ENCODE measurements at regions not wholly inside any gene's neighbourhood (a gene's known extent, or its start where the extent isn't known, plus 50 kb on each side); places are given as distances from the start of the nearest gene placed in this dataset.

DNA sequence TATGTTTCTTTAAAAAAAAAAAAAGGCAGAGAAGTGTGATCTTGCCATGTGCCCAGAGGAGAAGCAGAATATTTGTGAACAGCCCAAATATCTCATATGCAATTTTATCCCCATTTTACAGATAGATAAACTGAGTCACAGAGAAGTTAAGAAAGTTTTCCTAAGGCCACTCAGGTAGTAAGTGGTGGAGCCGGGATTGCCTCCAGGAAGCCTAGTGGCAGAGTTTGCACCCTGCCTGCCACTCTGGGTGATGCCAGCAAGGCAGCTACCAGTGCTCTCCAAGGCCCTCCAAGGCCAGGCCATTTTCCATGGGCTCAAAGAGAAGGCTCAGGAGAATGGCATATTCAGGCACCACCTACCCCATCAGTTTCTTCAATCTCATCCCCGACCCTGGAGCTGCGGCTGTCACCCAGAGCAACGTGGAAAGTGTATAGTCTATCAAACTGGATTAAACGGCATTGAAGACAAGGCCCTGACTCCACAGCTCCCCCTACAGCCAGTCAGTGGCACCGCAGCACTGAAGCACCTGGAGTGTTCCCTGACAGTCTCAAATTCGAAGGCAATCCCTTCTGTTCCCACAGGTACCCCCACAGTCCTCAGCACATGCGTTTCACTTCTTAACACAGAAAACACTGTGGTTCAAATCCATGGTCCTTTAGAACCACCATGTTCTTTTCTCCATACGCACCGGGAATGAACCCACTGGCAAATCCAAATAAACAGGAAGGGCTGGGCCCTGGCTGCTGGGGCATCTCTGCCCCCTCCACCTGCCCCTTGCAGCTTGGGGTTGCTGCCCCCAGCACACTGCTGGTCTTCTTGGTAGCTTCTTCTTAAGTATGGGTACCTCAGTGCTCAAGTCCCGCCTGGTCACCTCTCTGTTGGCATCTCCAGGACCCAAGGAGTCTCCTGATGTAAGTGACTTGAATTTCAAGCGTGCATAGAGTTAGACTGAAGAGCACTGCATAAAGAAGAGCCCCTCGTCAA is 175.3 kb downstream of the INHBB start:
- peak; percentile 39 for DNase-seq (ENCODE audit: low read depth, low spot score)

DNA sequence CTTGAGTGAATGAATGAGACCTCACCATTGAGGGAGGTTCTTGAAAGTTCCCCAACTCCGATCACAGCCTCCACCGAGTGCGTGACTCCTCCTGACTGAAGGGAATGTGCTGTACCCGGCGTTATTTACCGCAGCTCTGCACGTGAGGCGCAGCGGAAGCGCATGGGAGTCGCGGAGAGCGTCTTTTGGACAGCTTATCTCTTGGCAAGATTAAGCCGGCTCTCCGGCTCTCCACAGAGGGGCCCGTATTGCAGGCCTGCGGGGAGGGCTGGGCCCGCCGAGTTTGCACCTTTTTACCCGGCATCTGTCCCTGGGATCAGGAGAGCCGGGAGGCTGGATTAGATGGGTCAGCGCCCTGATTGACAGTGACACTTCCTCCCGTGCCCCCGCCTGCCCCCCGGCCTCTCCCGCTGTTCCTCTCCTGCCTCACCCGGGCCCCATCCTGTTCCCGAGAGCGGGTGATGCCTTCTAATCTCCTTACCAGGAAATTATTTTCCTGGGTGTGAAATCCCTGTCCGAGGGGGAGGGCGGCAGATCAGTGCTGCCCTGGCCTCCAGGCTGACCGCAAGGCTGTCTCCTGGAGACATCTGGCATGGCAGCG is 176.3 kb downstream of the INHBB start:
- DNase-seq (ENCODE audit: low read depth, low spot score), result no peak
- H3K4me3 ChIP-seq (ENCODE audit: low read length), result no peak overlapping the region

More for the DNA sequence above, 175.3 kb downstream of the INHBB start:
- no peak overlapping the region for H3K4me3 ChIP-seq (ENCODE audit: low read length)

DNA sequence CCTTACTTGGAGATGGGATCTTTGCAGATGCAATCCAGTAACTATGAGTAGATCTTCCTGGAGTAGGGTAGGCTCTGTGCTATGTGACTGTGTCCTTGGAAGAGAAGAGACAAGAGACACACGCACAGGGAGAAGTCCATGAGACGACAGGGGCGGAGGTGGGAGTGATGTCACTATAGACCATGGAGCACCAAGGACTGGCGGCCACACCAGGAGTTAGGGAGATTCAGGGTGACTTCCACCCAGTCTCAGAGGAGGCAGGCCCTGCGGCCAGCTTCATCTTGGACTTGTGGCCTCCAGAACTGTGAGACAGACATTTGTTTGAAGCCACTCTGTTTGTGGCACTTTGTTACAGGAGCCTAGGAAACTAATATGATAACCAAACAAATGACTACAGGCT is 177.8 kb downstream of the INHBB start:
- DNase-seq (ENCODE audit: low read depth, low spot score), result no peak
- no peak overlapping the region for H3K4me3 ChIP-seq (ENCODE audit: low read length)

DNA sequence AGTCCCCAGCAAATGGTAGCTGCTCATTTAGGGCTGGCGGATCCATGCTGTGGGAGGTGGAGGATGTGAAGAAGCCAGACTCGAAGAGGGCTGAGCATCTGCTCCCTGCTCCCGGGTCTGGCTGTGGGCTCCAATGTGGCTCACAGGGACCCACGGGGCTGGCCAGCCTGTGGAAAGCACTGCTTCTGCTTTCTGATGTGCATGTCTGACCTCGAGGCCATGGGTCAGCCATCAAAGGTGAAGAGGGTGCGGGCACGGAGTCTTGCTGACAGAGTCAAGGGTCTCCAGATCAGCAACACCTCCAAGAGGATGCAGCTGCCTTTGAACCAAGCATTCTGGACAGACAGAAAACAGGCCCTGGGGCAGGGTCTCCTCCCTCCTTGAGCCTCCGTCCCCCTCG is 178.2 kb downstream of the INHBB start:
- DNase-seq (ENCODE audit: low read depth, low spot score), result no peak
- no peak overlapping the region for H3K4me3 ChIP-seq (ENCODE audit: low read length)

DNA sequence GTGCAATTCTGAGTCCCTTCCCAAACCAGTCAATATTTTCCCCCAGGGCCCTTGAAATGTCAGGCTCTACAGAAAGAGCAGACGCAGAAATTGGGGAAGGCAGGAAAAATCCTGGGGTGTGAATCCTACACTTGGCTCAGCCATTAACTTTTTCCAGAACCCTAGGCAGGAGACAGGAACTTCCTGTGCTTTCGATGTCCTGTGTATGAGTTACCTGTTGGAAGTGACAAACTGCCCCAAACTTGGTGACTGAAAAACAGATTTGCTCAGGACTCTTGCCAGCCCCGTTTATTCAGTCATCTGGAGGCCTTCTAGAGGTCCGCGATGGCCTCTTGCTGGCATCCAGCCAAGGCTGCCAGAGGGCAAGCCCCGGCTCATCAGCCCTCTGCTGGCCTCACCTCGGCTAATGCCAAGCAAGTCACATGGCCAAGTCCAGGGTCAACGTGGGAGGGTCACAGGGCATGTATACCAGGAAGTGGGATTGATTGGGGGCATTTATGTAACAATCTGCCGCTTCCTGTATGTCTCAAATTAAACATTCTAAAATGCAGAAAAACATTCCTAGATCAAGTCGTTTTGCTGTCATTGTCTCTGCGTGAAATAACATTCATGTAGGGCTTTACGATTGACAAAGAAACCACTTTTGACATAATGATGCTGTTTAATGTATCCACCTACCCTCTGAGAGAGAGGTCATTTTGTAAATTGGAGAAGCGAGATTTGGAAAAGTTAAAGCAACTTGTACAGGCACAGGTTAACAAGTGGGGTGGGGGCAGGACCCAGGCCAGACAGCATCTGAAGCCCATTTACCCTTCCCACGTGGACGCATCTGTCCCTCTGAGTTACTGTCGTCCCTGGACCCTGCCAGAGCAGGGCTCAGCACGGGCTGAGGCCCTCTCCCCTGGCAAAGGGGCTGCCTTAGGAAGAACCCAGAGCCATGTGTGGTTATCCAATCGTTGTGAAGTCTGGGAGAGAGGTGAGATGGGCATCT is 179.4 kb downstream of the INHBB start:
- no peak overlapping the region for H3K4me3 ChIP-seq (ENCODE audit: low read length)
- no peak for DNase-seq (ENCODE audit: low read depth, low spot score)

DNA sequence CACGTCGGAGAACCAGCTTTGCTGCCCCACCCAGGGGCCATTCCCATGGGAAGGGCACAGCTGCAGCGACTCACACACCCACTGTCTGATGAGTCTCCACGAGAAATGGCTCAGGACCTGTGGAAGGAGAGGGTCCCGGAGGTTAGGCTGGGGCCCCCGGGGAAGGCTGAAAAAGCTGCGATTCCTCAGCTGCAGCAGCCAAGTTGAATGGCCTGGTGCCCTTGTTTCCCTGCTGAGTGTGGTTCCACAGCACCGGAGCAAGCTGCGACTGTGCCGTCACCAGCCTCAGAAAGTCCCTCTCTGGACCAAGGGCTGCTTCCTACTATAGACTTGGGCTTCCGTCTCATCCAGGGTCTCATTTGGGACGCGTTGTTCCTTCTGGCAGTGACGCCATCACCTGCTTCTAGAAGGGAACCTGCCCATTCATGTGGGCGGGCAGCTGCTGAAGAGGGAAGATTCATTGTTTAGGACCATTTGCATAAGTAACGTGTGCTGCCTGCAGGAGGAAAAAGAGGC is 180.2 kb downstream of the INHBB start:
- no peak for DNase-seq (ENCODE audit: low read depth, low spot score)
- H3K4me3 ChIP-seq (ENCODE audit: low read length), result no peak overlapping the region

DNA sequence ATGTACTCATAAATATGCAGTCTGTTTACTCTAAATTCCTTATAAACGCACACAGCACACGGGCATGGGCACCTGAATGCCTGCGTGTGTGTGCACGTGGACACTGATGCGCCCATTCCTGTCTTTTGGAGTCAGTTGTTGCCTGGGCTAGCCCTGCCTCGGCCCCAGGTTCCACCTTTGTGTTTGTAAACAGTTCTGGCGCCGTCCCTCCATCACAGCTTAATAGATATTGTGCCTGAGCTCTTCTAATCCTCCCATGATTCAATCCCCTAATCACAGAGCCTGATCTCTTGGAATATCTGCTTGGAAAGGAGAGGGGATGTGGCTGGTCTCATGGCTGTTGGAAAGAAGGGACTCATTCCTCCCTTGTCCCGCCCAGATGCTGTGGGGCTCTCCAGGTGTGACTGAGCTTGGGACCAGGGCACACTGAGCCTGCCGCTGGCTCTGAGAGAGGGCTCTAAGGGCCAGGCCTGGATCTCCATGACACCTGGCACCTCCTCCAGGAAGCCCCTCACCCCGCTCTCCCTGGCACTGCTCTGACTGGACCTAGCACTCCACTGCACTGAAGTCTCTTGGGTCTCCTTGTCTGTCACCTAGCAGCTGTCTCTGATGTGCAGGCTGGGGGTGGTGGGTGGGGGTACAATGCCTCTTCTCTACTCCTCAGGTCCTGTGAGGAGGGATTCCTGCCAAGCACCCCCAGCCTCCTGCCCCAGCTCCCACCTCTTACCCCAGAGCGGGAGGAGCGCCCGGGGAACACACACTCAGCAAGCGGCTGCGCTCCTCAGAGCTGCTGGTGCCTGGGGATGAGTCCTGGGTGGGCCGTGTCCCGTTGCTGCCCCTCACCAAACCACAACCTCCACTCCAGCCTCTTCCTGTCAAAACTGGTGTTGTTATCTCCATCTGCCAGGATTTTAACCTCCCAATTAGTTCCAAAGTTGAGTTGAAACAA is 181.3 kb downstream of the INHBB start:
- no peak for DNase-seq (ENCODE audit: low read depth, low spot score)
- H3K4me3 ChIP-seq (ENCODE audit: low read length), result no peak overlapping the region

DNA sequence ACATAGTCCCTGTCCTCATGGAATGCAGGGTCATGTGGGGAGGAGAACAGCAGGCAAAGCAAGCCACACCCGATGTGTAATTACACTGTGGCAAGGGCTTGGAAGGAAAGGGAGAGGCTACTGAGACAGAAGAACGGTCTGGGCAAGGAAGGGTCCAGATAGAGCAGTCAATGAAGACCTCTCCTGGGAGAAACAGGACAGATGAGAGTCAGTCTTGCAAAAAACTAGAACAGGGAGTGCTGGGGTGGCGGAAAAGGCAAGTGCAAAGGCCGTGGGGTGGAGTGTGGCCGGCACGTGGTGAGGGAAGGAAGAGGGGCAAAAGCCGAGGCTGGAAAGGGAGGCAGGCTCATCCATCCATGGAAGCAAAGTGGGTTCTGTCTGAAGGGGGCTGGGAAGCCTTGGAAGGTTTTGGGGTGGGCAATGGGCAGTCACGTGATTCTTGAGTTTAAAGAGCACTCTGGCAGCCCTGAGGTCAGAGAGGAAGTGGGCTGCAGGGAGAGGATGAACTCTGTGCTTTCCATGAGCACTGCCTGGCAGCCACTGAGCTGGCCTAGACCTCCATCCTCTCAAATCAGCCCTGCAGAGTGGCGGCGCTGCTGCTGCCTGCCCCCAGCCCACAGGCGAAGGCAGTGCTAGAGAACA is 182.2 kb downstream of the INHBB start:
- no peak for DNase-seq (ENCODE audit: low read depth, low spot score)
- no peak overlapping the region for H3K4me3 ChIP-seq (ENCODE audit: low read length)

DNA sequence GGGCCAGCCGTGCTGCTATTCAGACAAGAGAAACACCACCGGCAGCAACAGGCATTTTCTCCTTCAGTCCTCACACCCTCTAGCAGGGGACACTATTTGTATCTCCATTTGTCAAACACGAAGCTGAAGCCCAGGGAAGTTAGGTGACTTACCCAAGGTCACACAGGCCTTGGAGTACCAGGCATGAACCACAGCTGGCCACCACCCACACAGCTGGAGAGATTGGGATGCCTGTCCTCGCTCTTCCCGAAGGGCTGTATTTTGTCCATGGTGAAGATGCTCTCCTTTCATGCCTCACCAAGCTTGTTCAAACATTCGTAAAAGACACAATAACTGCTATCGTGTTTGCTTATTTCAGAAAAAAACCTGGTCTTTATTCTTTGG is 182.7 kb downstream of the INHBB start:
- no peak for DNase-seq (ENCODE audit: low read depth, low spot score)
- H3K4me3 ChIP-seq (ENCODE audit: low read length), result no peak overlapping the region

DNA sequence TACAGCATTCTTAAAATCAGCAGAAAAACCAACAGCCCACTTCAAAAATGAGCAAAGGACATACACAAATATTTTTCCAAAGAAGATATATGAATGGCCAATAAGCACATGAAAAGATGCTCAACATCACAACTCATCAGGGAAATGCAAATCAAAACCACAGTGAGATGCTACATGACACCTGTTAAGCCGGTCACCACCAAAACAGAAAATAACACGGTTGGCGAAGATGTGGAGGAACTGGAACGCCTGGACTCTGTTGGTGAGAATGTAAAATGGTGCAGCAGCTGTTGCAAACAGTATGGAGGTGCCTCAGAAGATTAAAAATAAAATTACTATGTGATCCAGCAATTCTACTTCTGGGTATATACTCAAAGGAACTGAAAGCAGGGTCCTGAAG is 184.8 kb downstream of the INHBB start:
- no peak for DNase-seq (ENCODE audit: low read depth, low spot score)
- no peak overlapping the region for H3K4me3 ChIP-seq (ENCODE audit: low read length)

DNA sequence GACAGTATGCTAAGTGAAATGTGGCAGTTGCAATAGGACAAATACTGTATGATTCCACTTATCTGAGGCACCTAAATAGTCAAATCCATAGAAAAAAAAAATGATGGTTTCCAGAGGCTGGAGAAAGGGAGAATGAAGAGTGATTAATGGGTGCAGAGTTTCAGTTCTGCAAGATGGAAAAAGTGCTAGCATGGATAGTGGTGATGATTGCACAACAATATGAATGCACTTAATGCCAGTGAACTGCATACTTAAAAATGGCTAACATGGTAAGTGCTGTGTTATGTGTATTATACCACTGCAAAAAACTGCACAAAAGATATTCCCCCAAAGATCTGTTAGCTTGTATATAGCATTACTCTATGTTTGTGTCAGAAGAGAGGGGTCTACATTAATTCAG is 185.4 kb downstream of the INHBB start:
- H3K4me3 ChIP-seq (ENCODE audit: low read length), result no peak overlapping the region
- no peak for DNase-seq (ENCODE audit: low read depth, low spot score)

DNA sequence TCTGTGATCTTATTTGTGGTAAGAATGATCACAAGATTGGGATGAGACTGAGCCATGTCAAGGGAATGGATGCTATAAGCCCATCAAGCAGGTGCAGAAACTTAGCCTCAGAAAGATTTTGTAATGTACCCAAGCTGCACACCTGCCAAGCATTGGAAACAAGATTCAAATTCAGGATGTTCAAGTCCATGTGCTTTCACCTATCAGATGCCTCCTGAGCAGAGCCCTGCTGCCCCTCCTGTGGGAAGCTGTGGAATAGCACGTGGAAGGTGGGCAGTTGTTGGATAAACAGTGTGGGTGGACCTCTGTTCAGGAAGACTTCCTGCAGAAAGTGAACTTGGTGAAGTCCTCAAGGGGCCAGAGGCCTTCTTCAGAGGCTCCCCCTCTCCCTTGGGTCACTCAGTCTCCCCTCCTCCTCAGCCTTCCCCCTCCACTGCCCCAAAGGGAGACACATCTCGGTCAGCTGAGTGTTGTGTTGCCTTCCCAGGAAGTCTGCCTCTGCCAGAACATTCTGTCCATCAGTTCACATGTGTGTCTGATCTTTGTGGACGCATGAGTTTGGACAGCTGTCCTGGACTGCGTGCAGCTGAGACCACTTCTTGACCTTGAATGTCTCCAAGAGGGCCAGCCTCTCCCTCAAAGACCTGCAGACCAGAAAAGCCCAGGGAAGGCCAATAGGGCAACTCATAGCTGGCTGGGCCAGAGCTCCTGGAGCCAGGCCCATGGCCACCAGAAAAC is 186.1 kb downstream of the INHBB start:
- no peak for DNase-seq (ENCODE audit: low read depth, low spot score)
- no peak overlapping the region for H3K4me3 ChIP-seq (ENCODE audit: low read length)

DNA sequence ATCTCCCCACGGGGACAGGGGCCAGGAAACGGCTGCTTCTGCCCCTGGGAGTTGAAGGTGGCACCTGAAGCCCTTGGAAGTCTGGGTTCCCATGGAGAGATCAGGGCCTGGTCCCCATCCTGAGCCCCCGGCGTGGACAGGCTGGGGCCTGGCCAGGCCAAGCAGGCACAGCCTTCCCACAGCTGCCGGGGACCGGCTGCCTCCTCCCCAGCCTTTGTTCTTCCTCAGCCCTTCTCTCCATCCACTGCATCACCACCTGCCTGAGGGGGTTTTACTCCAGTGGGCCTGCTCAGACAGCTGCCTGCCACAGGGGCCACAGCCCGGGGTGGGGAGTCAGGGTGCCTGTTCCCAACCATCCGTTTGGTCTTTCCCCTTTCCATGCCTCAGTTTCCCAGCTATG is 187.7 kb downstream of the INHBB start:
- no peak overlapping the region for H3K4me3 ChIP-seq (ENCODE audit: low read length)
- no peak for DNase-seq (ENCODE audit: low read depth, low spot score)

DNA sequence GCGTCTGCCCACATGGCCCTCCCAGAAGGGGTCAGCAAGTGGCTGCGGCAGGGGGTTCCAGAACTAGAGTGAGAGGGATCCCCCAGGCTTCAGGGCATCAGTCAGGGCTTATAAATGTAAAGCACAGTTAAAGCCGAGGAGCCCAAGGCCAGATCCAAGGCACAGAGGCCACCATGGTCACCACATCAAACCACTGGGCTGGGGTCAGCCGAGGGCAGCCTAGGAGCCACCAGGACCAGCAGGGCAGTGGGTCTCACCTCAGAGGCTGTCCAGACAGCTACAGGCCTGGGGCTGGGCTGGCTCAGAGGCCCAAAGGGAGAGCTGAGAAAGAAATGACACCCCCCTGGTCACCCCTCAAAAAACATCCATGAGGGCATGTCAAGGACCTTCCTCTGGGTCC is 188.5 kb downstream of the INHBB start:
- no peak for DNase-seq (ENCODE audit: low read depth, low spot score)
- no peak overlapping the region for H3K4me3 ChIP-seq (ENCODE audit: low read length)

DNA sequence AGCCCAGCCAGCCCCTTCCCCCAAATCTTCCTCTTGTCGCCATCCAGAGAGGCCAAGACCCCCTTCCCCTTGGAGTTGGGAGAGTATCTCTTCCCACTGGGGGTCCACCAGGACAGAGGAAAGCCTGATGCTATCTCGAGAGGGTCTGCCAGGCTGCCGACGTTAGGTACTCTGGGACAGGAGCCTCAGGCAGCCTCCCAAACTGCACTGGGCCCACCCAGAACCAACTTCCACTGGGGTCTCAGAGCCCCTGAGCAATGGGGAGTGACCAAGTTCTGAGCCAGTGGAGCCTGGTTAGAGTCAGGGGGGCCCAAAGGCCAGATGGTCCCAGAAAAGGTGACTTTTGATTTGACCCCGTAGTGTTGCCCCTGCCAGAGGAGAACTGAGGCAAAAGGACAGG is 189.1 kb downstream of the INHBB start:
- DNase-seq (ENCODE audit: low read depth, low spot score), result no peak
- no peak overlapping the region for H3K4me3 ChIP-seq (ENCODE audit: low read length)

DNA sequence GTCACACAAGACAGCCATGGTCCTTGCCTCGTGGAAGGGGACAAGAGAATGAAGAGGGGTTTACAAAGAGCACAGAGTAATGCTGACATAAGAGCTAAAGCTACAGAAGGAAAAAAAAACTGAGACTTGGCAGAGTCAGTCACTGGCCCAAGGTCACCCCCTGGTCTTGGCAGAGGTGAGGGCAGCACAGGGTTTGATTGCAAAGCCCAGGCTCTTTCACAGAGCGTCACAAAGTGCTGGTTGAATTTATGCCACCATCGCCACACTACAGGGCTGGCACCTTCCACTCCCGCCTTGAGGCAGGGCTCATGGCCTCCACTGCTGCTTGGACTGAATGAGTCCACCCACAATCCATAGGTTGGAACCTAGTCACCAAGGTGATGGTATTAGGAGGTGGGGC is 190.2 kb downstream of the INHBB start:
- H3K4me3 ChIP-seq (ENCODE audit: low read length), result no peak overlapping the region
- no peak for DNase-seq (ENCODE audit: low read depth, low spot score)

DNA sequence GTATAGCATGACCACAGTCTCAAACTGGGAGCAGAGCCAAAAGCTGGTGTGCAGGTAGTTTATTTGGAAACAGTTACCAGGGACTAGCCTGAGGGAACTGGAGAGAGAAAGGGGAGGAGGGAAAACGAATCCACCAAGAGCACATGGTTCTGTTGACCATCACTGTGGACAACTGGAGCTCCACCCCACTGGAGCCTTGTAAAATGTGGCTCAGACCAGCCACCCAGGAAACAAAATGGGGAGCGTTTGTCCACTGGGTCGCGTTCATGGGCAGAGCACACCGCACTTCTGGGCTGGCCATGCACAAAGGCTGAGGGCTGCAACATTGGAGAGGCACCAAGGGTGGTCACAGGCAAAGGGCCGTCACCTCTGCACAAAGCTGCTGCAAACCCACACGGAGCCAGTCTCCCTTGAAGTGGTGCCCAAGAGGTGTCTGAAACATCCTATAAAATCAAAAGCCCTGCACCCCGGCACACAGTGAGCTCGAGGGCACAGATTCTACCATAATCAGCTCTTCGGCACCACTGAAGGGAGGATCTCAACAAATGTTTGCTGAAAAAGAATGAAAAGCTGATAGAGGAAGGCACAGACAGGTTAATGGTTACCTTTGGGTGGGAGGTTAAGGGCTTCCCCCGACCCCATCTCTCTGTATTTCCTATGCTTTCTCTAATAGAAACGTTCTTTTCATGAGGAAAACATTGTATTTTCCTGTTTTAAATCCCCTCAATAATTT is 192.9 kb downstream of the INHBB start:
- DNase-seq (ENCODE audit: low read depth, low spot score), result no peak
- no peak overlapping the region for H3K4me3 ChIP-seq (ENCODE audit: low read length)
